Inflammatory macrophage treated with lipopolysaccharide for 4 hours (primary cell): ENCODE measurements at regions not wholly inside any gene's neighbourhood (a gene's known extent, or its start where the extent isn't known, plus 50 kb on each side); places are given as distances from the start of the nearest gene placed in this dataset.

Experiments used
- DNase-seq: peaks from one replicate; pipeline ENCODE4 v3.0.0-alpha.2; 2020

DNA sequence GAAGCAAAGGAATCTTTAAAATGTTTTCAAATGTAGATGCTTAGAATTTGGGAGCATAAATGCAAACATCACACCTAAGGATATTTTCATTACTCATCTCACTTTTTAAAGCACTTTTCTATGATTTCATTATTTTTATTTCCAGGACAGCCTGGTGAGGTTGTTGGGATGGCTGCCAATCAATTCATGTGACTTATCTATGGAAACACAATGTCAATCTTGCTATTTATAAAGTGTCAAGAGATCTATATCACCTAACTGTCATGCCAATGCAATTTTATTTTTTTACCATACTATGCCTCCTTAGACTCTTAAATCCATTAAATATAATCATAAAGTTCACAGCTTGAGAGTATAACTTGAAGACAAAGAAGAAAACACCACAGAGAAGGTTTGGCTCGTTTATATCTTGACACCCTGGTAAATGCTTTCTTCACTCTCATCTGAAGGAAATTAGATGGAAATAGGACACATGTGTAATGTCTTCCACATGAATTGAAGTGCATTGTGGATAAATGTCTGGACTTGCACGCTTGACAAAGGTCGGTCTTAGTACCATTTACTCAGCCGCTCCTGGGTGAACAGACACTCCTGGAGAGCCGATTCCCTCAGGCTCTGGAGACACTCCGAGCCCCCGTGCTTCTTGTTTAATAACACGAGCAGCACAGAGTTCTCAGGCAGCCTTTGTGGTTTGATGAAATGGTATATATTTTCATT lies 425.7 kb upstream of the FAT1 start:
- no peak for DNase-seq

DNA sequence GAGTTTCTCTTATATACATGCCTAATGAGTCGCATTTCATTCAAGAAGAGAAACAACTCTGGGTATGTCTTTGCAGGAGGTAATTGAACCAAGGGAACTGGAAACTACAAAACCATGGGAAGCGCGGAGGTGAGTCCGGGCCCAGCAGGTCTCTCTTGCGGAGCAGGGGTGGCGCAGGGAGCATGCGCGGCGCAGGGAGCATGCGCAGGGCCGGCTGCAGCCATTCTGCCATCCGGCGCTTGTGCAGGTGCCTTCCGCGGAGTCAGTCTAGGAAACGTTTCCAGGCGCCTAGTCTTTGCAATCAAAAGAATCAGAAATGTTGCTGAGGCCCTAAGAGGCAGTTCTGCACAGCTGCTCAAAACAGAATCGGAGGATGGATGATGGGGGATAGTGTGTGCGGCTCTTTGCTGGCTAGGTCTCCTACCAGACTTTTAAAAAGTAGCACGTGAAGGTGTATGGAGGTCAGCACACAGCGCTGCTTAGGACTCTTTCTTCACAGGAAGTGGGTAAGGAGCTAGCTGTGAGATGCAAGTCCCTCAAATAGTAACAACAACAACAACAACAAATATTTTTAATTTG lies 433.8 kb upstream of the FAT1 start:
- no peak for DNase-seq

DNA sequence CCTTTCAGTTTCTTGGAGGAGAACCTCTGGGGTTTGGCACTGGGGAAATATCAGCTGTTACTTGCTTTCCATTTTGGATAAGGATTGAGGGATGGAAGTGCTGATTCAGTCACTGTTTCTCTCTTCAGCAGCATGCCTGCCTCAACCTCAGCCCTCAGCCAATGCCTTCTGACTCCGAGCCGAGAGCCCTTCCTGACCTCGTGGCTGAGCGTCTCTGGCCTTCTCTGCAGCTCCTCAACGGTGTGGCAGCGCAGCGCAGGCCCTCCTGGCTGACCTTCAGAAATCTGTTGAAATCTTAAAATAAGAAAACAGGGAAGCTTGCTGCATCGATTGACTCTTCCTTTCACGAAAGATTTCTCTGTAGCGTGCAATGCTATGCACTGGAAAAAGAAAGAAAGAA lies 434.3 kb upstream of the FAT1 start:
- DNase-seq = no peak

DNA sequence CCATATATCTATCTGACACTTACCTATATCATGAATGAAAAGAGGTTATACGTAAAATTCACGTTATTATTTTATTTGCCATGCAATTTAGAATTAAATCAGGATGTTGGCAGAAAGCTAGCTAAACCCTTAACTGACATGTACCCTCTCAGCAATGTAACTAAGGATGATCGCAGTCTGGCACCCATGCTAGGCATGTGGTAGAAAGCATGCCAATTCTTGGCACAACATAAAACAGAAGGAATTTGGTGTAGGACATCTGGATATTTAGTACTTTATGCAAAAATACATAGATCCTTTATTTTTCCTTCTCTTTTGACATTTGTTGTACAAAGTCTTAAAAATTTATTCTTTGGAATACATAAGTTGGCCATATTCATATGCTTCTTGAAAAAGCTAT lies 436.8 kb upstream of the FAT1 start:
- no peak for DNase-seq

DNA sequence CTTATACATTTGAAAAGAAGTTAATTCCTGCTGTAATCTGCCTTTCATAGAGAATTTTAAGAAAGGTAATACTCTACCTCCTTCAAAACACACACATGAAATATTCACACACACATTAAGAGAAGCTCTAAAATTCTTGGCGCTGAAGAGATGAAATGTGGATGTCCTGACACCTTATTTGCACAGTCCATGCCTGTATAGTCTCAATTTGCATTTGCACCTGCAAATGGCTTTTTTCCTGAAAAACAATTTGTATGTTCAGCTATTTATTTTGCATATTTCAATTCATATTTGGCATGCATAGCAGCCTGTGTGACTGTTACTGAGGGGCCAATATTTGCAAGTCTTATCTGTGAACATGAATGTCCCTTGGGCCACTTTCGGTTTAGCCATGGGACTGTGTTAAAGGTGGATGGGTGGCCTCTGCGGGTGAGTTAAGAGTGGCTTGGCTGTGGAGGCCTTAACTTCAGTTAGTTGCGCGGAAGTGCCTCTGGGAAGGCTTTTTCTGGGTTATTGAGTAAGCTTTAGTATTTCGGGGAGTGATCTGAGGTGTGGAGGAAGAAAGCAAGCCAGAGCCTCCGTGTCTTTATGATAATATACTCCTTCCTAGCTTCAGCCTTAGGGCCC lies 443.3 kb upstream of the FAT1 start:
- no peak for DNase-seq

DNA sequence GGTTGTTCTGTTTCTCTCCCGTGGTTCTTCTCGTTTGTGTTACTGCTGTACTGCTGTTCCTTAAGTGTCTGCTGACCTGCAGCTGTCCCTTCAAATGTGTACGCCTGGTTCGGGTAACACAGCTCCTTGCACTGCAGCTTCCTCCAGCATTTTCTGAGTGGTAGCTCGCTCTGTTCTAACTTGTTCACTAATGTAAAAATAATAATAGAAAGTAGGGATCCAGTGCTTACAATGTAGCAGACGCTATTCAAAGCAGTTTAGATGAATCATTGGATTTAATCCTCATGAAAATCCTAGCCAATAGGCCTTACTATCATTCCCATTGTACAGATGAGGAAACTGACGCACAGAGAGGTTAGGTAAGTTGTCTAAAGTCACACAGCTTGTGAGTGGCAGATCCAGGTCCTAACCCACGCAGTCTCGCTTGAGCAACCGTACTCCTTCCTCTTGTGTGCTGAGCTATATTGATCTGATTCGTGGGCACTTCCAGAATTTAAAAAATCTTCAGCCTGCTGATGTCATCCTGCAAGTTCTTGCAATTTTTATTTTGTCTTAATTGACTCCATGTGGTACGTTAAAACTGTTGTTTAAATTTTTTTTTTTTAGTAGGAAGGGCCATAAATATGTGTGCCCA lies 448.2 kb upstream of the FAT1 start:
- DNase-seq = no peak

DNA sequence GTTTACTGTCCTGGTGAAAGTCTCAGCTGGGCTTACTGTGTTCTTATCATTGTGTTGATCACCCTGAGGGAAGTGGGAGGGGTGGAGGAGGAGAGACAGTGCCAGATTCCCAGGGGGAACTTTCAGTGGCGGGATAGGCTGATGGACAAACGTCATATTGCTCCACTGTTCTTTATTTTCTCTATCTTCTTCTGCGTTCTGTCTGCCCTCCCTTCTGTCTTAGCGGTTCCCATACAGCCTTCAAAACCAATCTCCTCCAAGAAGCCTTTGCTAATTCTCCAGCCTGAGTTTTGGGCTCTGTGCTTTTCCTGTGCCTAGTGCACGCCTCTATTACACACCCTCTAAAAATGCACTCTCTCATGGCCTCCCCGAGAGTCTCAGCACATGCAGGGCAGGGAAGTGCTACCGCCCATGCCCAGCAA lies 448.7 kb upstream of the FAT1 start:
- no peak for DNase-seq

DNA sequence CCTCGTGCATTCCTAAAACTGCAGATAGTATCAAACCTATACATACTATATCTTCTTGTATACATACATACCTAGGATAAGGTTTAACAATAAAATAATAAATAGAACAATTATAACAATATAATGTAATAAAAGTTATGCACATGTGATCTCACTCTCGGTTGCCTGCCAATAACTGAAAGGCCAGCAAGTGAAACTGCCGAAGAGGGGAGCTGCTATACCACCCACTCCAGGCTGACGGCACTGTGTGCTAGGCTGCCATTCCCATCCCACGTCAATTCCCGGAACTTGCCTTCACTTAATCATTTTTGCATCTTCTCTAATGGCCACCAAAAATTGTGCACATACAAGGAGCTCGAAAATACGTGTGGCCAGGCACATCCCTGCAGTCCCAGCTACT lies 451.1 kb upstream of the FAT1 start:
- DNase-seq = no peak

DNA sequence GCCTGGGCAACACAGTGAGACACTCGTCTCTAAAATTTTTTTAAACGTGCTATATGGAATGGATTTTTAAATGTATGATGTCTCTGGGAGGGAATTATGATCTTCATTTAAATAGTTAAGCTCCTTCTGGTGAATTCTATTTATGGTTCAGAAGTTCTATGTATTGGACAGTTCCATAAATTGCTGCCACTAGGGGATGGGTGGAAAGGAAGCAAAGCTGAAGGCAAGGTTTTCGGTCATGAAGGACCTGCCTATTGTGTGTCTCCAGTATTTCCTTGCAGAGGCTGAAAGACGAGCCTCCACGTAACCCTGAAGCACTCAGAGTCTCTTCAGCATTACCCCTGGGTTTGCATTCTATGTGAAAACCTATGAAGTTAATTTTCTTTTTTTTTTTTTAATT lies 451.5 kb upstream of the FAT1 start:
- DNase-seq = no peak

DNA sequence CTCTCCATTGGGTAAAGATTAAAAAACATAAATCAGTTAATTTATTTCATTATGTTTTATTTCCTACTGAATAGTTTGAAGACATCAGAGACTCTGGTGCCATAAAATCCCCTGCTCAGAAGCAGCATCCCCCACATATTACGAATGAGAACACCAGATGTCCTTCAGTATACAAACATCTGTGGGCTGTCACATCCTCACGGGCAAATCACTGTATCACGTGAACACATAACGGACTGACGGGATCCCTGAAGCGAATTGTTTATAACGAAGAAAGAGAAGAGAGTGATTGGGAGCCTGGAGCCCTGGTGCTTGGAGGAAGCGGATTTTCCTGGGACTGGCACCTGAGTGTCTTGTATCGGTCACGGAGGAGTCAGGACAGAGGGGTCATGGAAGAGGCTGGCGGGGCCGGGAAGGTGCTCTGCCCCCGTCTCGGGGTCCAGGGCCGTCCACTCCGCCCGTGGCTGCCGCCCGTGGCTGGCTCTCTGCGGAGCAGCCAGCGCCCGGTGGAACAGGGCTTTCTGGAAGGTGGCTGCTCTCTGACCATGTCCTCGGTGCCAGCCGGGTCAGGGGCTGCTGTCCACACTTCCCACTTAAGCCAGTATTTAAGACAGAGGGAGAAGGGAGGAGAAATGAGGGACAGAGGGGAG lies 452.7 kb upstream of the FAT1 start:
- no peak for DNase-seq

DNA sequence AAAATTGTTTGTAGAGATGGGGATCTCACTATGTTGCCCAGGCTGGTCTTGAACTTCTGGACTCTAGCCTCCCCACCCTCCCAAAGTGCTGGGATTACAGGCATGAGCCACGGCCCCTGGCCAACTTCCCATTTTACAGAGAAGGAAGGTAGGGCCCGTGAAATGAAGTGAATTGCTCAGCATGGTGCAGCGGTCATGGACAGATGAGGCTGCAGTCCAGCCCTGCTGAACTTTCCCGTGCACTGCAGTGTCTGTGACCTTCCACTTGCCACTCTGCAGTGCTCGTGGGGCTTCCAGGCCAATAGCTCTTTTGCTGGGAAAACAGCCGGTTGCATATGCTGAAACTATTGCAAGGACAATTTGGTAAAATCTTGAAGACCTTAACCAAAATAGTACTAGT lies 454.4 kb upstream of the FAT1 start:
- no peak for DNase-seq

DNA sequence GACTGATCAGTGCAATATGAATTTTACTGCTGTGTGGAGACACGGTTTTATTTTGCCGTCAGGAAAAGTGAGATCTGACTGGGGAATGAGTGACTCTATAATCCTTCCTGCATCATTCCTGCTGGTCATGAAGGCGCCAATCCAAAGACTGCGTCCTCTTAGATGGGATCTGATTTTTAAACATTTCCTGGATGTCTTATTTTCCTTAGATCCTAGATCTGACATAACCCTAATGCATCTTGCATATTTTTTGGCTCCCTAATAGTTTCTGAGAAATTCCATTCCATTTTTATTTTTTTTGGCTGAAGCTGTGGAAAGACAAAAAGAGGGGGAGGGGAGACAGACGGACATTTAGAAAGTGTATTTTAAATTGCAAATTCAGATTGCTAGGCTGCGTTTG lies 454.9 kb upstream of the FAT1 start:
- no peak for DNase-seq

DNA sequence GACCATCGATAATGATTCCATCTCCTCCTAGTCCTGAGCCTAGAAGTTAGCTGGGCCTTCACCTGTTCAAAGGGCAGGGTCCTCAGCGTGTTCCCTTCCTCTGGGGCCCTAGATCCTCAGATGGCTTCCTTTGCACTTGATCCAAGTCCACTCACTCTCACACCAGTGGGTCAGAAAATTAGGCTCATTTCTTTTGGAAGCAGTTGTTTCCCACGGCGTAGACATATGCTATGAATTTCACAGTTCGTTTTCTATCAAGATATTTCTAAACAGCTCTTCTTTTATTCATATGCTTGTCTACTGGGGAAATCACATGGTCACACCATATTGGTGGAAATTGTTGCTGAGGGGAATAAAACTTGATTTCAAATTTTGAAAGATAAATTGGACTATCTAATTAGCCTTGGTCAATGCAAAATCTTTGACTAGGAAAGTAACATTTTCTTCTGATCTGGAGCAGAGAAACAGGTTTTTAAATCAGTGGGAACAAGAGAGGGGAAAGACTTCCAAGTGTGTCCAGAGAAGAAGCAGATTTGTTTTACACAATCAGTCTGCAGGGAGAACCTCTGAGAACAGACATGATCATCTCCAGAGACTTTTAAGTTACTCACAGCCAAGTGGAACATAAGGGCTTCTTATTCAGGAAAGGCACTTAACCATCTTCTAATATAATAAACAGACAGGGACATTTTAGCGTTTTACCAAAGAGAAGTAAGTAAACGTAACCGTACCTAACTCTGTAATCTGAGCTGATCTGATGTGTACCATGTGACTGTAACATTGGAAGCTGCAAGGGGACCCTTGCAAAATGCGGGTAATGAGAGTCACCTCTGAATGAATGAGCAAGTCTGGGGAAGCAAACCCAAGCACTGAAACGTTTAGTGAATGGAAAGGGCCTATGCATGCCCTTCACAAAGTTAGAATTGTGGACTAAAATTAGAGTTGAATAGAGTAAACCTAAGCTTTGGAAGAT lies 455.7 kb upstream of the FAT1 start:
- DNase-seq = no peak

DNA sequence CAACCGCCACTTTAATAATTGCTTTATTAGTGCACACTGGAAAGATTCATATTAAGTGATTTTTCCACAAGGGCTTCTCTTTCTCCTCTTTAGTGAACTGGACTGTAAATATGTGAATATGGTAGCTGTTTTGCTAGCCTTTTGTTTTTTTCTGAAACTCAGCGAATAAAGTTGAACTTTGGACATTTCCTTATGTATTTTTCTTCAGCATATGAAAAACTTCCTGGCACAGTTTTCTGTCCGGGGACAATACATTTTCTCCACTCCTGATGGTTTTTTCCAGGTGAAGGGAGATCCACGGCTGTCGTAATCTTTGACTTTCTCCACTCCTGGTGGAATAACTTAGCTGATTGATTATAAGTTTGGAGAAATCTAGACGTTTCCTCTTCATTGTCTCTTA lies 457.4 kb upstream of the FAT1 start:
- DNase-seq = no peak

DNA sequence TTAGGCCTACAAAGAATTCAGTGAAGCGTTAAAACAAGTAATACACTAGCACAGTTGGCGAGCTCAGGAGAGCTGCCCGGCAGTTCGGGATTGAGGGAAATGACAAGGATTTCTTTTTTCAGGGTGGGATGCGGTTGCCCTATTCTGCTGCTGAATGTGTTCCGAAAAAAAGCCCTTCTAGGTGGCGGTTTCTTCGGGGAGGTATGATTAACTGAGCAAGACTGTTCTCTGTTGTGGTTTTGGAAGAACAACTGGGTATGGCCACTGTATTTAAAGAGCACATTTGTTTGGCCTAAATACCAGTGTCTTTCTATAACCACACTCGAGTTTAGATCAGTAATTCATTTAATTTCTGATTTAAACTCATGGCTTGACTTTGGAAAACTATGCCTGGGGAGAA lies 459.7 kb upstream of the FAT1 start:
- DNase-seq = no peak

DNA sequence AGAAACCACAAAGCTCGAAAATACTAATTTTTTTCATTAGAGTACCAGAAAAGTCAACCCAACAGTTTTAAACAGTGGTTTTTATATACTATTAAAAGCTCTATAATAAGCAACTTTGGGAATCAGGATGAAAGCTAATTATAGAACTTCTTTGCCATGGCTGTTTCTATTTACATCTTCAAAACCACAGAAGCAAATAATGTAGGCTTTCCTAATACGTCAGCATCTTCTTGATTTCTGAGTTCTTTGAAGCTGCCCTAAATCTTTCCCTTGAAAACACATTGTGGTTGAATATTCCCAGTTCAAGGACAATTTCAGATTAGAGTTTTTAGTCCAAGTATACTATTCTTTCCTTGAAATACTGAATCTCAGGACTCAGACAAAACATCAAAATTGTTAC lies 460.2 kb upstream of the FAT1 start:
- DNase-seq = no peak

DNA sequence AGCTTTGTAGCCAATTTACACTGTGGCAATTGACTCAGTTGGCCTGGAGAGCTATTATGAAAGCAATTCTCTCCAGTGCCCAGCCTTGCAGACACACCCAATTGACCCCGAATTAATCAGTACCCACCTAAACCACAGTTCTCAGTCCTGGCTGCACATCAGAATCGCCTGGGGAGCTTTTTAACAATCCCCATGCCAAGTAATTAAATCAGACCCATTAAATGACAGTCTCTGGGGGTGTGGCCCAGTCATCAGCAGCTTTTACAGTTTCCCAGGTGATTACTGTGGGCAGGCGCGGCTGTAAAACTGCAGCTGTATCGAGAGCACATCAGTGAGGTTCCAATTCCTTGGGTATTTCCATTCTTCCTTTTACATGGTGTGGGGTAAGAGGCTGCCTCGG lies 460.9 kb upstream of the FAT1 start:
- no peak for DNase-seq

DNA sequence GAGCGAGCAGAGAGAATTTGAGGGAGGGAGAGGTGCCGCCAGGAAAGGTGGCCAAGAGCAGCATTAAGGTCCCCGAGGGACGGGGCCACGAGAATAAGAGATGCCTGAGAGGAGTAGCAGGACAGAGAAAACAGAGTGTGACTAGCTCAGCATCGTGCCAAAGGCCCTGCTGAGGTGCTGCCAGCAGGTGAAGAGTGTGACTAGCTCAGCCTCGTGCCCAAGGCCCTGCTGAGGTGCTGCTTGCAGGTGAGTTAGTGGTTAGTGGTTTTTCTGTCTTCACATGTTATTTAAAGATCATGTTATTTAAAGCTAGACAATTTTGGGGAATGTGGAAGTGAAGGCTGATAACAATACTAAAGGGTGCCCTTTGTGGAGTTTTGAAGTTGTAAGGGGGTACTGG lies 464.5 kb upstream of the FAT1 start:
- DNase-seq = no peak

DNA sequence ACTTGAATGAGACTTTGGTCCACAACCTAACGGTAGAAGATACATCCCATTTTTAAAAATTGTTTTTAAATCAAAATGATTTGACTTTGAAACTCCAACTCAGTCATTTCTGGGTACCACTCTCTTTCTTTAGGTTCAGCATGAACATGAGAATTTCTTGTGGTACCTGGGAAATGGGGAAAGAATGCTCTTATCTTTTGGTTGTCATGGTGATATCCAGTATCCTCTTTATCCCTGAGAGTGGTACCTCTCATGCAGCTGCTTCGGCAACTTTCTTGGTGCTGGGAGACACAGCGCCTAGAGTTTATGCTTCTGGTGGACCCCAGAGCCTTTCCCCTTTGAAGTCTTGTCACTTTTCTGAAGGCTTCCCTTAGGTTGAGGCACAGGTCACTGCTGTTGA lies 465.1 kb upstream of the FAT1 start:
- no peak for DNase-seq

DNA sequence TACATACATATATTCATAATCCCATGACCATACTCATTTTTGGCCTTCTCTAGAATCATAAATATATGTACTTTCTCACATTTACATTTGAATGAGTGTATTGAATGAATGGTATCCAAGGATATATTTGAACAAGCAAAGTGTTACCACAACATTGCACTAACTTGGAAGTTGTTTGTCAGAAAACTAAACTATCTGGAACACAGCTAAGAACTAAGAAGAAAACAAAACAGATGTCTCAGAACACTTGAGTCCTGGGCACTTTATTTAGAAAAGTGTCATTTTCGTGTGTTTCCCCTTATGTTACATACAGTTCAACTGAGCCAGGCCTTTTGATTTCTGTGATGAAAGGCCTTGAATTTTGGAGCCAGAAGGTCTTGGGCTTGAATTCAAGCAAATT lies 466.7 kb upstream of the FAT1 start:
- no peak for DNase-seq

DNA sequence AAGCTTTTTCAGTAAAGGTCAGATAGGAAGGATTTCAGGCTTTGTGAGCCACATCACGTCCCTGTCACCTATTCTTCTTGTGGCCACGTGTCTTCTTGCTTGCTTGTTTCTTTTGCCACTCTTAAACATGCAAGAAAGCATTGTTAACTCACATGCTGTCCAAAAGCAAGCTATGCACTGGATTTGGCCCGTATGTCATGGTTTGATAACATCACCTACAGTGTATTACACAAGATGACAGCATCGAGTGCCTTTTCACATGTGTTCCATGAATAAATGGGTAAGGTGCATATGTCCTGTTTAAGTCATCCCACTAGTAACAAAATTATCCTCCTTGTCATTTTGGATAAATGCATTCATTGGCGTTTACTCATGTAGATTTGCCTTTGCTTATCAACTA lies 468.0 kb upstream of the FAT1 start:
- no peak for DNase-seq

DNA sequence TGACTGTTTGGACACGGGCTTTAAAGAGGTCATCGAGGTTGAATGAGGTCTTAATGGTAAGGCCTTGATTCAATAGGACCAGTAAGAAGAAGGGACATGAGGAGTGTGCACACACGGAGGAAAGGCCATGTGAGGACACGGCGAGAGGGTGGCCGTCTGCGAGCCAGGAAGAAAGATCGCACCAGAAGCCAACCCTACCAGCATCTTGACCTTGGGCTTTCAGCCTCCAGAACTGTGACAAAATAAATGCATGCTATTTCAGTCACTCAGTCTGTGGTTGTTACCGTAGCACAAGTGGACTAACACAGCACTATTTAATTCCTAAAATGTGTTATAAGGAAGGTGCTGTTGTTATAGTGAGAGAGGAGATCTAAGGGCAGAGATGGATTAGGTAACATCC lies 468.6 kb upstream of the FAT1 start:
- no peak for DNase-seq

DNA sequence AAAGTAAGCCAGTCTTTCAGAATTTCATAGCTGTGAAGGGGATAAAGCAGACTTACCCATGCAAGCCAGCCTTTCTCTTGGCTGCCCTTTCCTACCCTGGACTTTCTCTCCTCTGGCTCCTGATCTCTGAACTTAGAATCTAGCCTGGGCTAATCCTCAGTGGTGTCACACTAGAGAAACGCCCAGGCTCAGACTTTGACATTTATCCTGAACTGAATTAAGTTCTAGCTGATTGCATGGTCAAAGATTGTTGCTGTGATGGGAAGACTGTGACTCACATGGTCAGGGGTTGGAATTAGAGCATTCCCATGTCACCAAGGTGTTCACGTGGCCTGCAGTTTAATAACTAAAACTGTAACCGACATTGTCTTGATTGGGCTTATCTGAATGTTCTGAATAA lies 469.5 kb upstream of the FAT1 start:
- DNase-seq = no peak
